Spleen (tissue), 11 donors: ENCODE measurements at regions not wholly inside any gene's neighbourhood (a gene's known extent, or its start where the extent isn't known, plus 50 kb on each side); places are given as distances from the start of the nearest gene placed in this dataset.
A peak's percentile ranks its signal among the peaks of the same experiment; 100 is the strongest.

Experiments
- DNase-seq: peaks from one replicate; pipeline ENCODE4 v3.0.0-alpha.2; 2020
- H3K27ac ChIP-seq, 8 donors: fragments of 200-600 bp; sonication (generic) in 7 of 8; 1 replicate in 4 of 8; 2 replicates in 4 of 8; pipeline versions ENCODE4 v1.5.0 to v1.8.0; 2016 to 2021; ENCODE audit warnings: inconsistent platforms in 4 of 8, mild to moderate bottlenecking in 4 of 8, moderate library complexity in 1 of 8
- H3K27me3 ChIP-seq, 7 donors: fragments of 200-600 bp; sonication (generic) in 6 of 7; replicated peaks in 1 of 7; 1 replicate in 4 of 7; 2 replicates in 3 of 7; pipeline versions ENCODE4 v1.5.0 to v1.8.0; 2016 to 2021; ENCODE audit warnings: inconsistent platforms in 3 of 7, mild to moderate bottlenecking in 1 of 7
- H3K36me3 ChIP-seq, 6 donors: fragments of 200-600 bp; sonication (generic) in 5 of 6; 1 replicate in 4 of 6; 2 replicates in 2 of 6; pipeline versions ENCODE4 v1.5.0 to v1.8.0; 2016 to 2021; ENCODE audit warnings: inconsistent platforms in 2 of 6
- H3K4me1 ChIP-seq, 6 donors: fragments of 200-600 bp; sonication (generic) in 5 of 6; 1 replicate in 3 of 6; 2 replicates in 3 of 6; pipeline versions ENCODE4 v1.5.0 to v1.8.0; 2016 to 2021; ENCODE audit warnings: inconsistent platforms in 3 of 6
- H3K4me3 ChIP-seq, 8 donors: fragments of 200-600 bp; sonication (generic) in 7 of 8; 1 replicate in 4 of 8; 2 replicates in 4 of 8; pipeline versions ENCODE4 v1.5.0 to v1.8.0; 2016 to 2021; ENCODE audit warnings: inconsistent platforms in 4 of 8, mild to moderate bottlenecking in 4 of 8, moderate library complexity in 2 of 8
- H3K9me3 ChIP-seq, 8 donors: fragments of 200-600 bp; sonication (generic) in 7 of 8; 1 replicate in 4 of 8; 2 replicates in 4 of 8; pipeline versions ENCODE4 v1.5.0 to v1.8.0; 2016 to 2021; ENCODE audit warnings: inconsistent platforms in 4 of 8
- CTCF ChIP-seq, 11 experiments: fragments of 200-600 bp in 7 of 11; fragments of 450-650 bp in 4 of 11; sonication (generic) in 4 of 11; IDR thresholded peaks in 8 of 11; conservative IDR thresholded peaks in 3 of 11; 1 replicate in 7 of 11; 2 replicates in 4 of 11; pipeline versions ENCODE4 v1.4.0 to v1.8.0; 2016 to 2021; ENCODE audit warnings: antibody characterized with exemption in 11 of 11, inconsistent platforms in 4 of 11, mild to moderate bottlenecking in 1 of 11
- POLR2A ChIP-seq, 3 donors: fragments of 450-650 bp; IDR thresholded peaks; one replicate each; pipeline ENCODE4 v1.5.1; 2017; ENCODE audit warnings: antibody characterized with exemption in 3 of 3, mild to moderate bottlenecking in 1 of 3
- POLR2AphosphoS5 ChIP-seq, 3 donors: sonication (generic); formaldehyde crosslinking; IDR thresholded peaks; one replicate each; pipeline ENCODE4 v1.5.1; 2017; ENCODE audit warnings: antibody characterized with exemption in 3 of 3
- WGBS, 5 donors: extraction: QIAGEN DNeasy Blood & Tissue Kit in 3 of 5; methylation state at CpG; one replicate each; pipeline versions ENCODE4 v1.1.5 to v1.1.7; 2013 to 2018; 5-methylcytosine and 5-hydroxymethylcytosine counted together
- intact Hi-C: fragments of 100-400 bp; cut with DNase I; formaldehyde crosslinking; loops from one replicate; pipeline ENCODE4 v1.15.0; 2023; ENCODE audit warnings: low total_unique reads
- donor health status: healthy with polysubstance abuse.
- donor health status: DM: no; HTN: no; CAD: no; lungs with moderate emphysema.
- donor health status: DM: no; HTN: no; CAD: no.
- donor health status: Bipolar disorder and iron deficiency.
- donor health status: healthy.
- donor health status: DM: no; HTN: no; CAD: no.
- donor health status: DM: yes; HTN: yes; CAD: no.

DNA sequence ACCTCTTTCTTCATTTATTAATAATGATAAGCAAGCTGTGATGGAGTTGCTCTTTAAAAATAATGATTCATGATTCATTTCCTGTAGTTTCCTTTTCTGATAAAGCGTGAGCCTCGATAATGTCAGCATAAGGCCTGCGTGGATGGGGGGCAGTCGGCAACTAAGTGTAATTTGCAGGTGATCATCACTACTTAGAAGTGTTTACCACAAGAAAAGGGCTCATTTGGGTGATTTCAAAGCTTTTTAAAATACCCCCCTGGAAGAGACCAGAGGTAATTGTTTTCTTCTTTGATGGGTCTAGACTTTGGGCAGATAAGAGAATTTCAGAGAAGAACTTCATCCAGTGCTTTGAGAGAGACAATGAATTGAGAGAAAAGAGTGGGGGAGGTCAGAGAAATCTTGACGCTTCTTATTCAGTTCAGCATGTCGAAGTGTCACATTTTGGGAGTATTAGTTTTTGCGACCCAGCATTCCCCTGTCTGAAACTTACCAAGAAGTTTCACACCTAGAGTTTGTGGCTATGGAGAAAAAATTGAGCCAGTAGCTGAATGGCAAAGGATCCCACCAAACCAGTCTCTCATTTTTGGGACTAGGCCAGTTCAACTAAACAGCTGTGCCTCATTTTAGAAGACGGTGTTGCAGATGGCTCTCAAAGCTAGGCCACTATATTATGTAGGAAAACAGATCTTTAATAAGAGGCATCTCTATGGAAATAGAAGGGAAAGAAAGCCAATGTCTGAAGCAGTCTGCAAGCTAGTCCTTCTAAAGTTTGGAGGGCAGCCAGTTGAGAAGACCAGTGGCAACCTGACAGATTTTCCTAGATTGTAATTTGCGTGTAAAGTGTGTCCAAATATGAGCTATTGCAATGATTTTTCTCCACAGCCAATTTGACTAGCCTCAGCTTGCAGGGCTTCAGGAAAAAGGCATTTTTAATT, 171.0 kb upstream of the PPP1R2C start:
- DNase-seq: no peak
- intact Hi-C loops: no loop called here
- no peaks in the 10 kb centered on the region for H3K27me3 ChIP-seq
- no peaks in the 10 kb centered on the region for H3K36me3 ChIP-seq
- H3K4me3 ChIP-seq: no peak overlapping the region
- TF ChIP-seq POLR2A (IDR thresholded peaks at IDR 0.05) (no peak), CTCF (IDR thresholded peaks at IDR 0.05 in 8 of 11, conservative IDR thresholded peaks at IDR 0.05 in 3 of 11) (no peak), POLR2AphosphoS5 (IDR thresholded peaks at IDR 0.05) (no peak)
- WGBS, 5 donors: 44 to 68% (median 62%) methylated on average over 9 of the region's 9 CpGs
- H3K9me3 ChIP-seq: no peaks in the 10 kb centered on the region
- peak overlapping the region in 6 of 8 donors; percentile 6 to 87 (median 40) for H3K27ac ChIP-seq
- peaks cover 0 to 27% (median 1%) of the 10 kb centered on the region in 6 donors for H3K4me1 ChIP-seq

- Histone ChIP-seq H3K4me1 (peaks cover 0 to 47% (median 7%) of the 10 kb centered on the region in 6 donors), H3K9me3 (no peaks in the 10 kb centered on the region), H3K27ac (peak overlapping the region in 1 of 8 donors; percentile 15), H3K36me3 (no peaks in the 10 kb centered on the region), H3K4me3 (no peak overlapping the region), H3K27me3 (no peaks in the 10 kb centered on the region)
- no peak for DNase-seq
- no peak for TF ChIP-seq CTCF (IDR thresholded peaks at IDR 0.05 in 8 of 11, conservative IDR thresholded peaks at IDR 0.05 in 3 of 11)
- no peak for TF ChIP-seq POLR2AphosphoS5 (IDR thresholded peaks at IDR 0.05)
- no peak for TF ChIP-seq POLR2A (IDR thresholded peaks at IDR 0.05)
- intact Hi-C loops: no loop called here
Observed at GRCh38 chrX:42951747-42952146, 173.8 kb upstream of the PPP1R2C start.

DNA sequence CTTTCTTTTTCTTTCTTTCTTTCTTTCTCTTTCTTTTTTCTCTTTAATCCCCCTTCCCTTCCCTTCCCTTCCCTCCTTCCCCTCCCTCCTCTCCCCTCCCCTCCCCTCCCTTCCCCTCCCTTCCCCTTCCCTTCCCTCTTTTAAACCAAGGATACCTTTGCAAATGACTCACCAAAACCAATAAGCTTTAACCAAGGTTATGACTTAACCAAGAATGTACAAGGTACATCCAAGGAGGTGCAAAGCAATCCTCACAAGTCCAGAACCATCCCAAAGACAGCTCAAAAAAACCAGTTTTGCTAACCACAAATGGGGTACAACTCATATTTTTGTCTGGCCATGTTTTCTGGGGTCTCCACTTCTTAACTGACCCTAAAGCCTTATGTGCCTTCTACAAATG, 174.7 kb upstream of the PPP1R2C start:
- Histone ChIP-seq H3K27ac (no peak overlapping the region), H3K4me1 (peaks cover 0 to 38% (median 7%) of the 10 kb centered on the region in 6 donors), H3K36me3 (no peaks in the 10 kb centered on the region), H3K27me3 (no peaks in the 10 kb centered on the region), H3K4me3 (no peak overlapping the region), H3K9me3 (no peaks in the 10 kb centered on the region)
- intact Hi-C loops: no loop called here
- DNase-seq: no peak
- no peak for TF ChIP-seq POLR2AphosphoS5 (IDR thresholded peaks at IDR 0.05)
- TF ChIP-seq CTCF (IDR thresholded peaks at IDR 0.05 in 8 of 11, conservative IDR thresholded peaks at IDR 0.05 in 3 of 11): no peak
- TF ChIP-seq POLR2A (IDR thresholded peaks at IDR 0.05): no peak

- intact Hi-C loops: no loop called here
- H3K36me3 ChIP-seq: no peaks in the 10 kb centered on the region
- H3K27me3 ChIP-seq: no peaks in the 10 kb centered on the region
- H3K4me3 ChIP-seq: no peak overlapping the region
- peak overlapping the region in 7 of 8 donors; percentile 46 to 66 (median 62) for H3K27ac ChIP-seq
- peaks cover 0 to 5% (median 0%) of the 10 kb centered on the region in 8 donors for H3K9me3 ChIP-seq
- TF ChIP-seq POLR2A (IDR thresholded peaks at IDR 0.05) (no peak), POLR2AphosphoS5 (IDR thresholded peaks at IDR 0.05) (no peak), CTCF (IDR thresholded peaks at IDR 0.05 in 8 of 11, conservative IDR thresholded peaks at IDR 0.05 in 3 of 11) (no peak)
- peaks cover 0 to 23% (median 7%) of the 10 kb centered on the region in 6 donors for H3K4me1 ChIP-seq
- DNase-seq: no peak
- 67 to 76% (median 70%) methylated on average over 3 of the region's 3 CpGs for WGBS, 5 donors
Observed at GRCh38 chrX:42954880-42955279, 176.9 kb upstream of the PPP1R2C start.
